Stimulated activated memory B cell treated with anti-CD40 and anti-IgM and Interleukin-4, amounts not matched to agents 10 μg/mL and 1 μg/mL and 100 μg/mL, for 72 hours (primary cell): ENCODE measurements at regions not wholly inside any gene's neighbourhood (a gene's known extent, or its start where the extent isn't known, plus 50 kb on each side); places are given as distances from the start of the nearest gene placed in this dataset.

ENCODE experiments used
- ATAC-seq: fragments of 150-1000 bp; cut with Tn5 transposase; 2 replicates; pipeline ENCODE4 v1.10.0; 2021
- H3K27ac Mint-ChIP-seq: one replicate; pipeline ENCODE4 v1.8.0; 2022; ENCODE audit warnings: mild to moderate bottlenecking, mixed read lengths
- H3K27me3 Mint-ChIP-seq: one replicate; pipeline ENCODE4 v1.8.0; 2022; ENCODE audit warnings: mixed read lengths
- H3K36me3 Mint-ChIP-seq: one replicate; pipeline ENCODE4 v1.8.0; 2022; ENCODE audit warnings: mixed read lengths
- H3K4me1 Mint-ChIP-seq: one replicate; pipeline ENCODE4 v1.8.0; 2022; ENCODE audit warnings: mixed read lengths
- H3K4me3 Mint-ChIP-seq: one replicate; pipeline ENCODE4 v1.8.0; 2022; ENCODE audit warnings: mild to moderate bottlenecking, moderate library complexity, mixed read lengths
- H3K9me3 Mint-ChIP-seq: one replicate; pipeline ENCODE4 v1.8.0; 2022; ENCODE audit warnings: mixed read lengths

DNA sequence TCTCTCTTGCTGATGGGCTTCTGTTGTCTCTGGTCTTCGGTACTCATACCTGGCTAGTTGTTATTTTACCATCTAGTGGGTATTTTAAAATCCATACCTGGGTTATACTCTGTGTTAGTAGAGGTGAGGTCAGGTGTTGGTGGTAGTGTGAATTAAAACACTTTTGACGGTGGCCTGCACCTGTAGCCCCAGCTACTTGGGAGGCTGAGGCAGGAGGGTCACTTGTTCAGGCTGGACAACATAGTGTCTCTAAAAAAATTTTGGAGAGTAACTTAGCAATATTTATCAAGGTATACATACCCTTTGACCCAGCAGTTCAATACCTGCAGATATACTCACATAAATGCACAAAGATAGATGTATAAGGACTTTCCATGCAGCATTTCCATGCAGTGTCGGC is 55.4 kb downstream of the GSX1 start:
- H3K4me1 Mint-ChIP-seq = no peaks in the 10 kb centered on the region
- peaks cover 60% of the 10 kb centered on the region for H3K27me3 Mint-ChIP-seq
- H3K27ac Mint-ChIP-seq = no peak overlapping the region
- no peak for ATAC-seq
- no peaks in the 10 kb centered on the region for H3K36me3 Mint-ChIP-seq
- peaks cover 4% of the 10 kb centered on the region for H3K9me3 Mint-ChIP-seq
- H3K4me3 Mint-ChIP-seq = no peak overlapping the region

GRCh38 chr13:27851096-27851850 is 59.0 kb downstream of the GSX1 start:
- H3K27ac Mint-ChIP-seq = no peak overlapping the region
- no peak overlapping the region for H3K4me3 Mint-ChIP-seq
- ATAC-seq = no peak
- H3K36me3 Mint-ChIP-seq = no peaks in the 10 kb centered on the region
- no peaks in the 10 kb centered on the region for H3K4me1 Mint-ChIP-seq
- no peaks in the 10 kb centered on the region for H3K9me3 Mint-ChIP-seq
- H3K27me3 Mint-ChIP-seq = peaks cover 67% of the 10 kb centered on the region

GRCh38 chr13:27852491-27852890 is 60.2 kb downstream of the GSX1 start:
- no peak overlapping the region for H3K27ac Mint-ChIP-seq
- no peak for ATAC-seq
- no peaks in the 10 kb centered on the region for H3K9me3 Mint-ChIP-seq
- H3K36me3 Mint-ChIP-seq = no peaks in the 10 kb centered on the region
- H3K4me3 Mint-ChIP-seq = no peak overlapping the region
- H3K27me3 Mint-ChIP-seq = peaks cover 64% of the 10 kb centered on the region
- H3K4me1 Mint-ChIP-seq = no peaks in the 10 kb centered on the region

- Mint-ChIP-seq H3K9me3 (no peaks in the 10 kb centered on the region), H3K36me3 (no peaks in the 10 kb centered on the region), H3K4me1 (no peaks in the 10 kb centered on the region), H3K4me3 (no peak overlapping the region), H3K27ac (no peak overlapping the region), H3K27me3 (peaks cover 55% of the 10 kb centered on the region)
- no peak for ATAC-seq
Measured at GRCh38 chr13:27853335-27853734, 61.1 kb downstream of the GSX1 start.

- Mint-ChIP-seq H3K9me3 (no peaks in the 10 kb centered on the region), H3K4me1 (no peaks in the 10 kb centered on the region), H3K27me3 (peaks cover 50% of the 10 kb centered on the region), H3K4me3 (no peak overlapping the region), H3K27ac (no peak overlapping the region), H3K36me3 (no peaks in the 10 kb centered on the region)
- no peak for ATAC-seq
Measured at GRCh38 chr13:27853861-27854260, 61.6 kb downstream of the GSX1 start.

GRCh38 chr13:27854606-27855005 is 62.3 kb downstream of the GSX1 start:
- Mint-ChIP-seq H3K27ac (no peak overlapping the region), H3K36me3 (no peaks in the 10 kb centered on the region), H3K27me3 (peaks cover 43% of the 10 kb centered on the region), H3K4me3 (no peak overlapping the region), H3K4me1 (no peaks in the 10 kb centered on the region), H3K9me3 (no peaks in the 10 kb centered on the region)
- no peak for ATAC-seq

- Mint-ChIP-seq H3K4me3 (no peak overlapping the region), H3K27me3 (peaks cover 42% of the 10 kb centered on the region), H3K27ac (no peak overlapping the region), H3K4me1 (no peaks in the 10 kb centered on the region), H3K36me3 (no peaks in the 10 kb centered on the region), H3K9me3 (no peaks in the 10 kb centered on the region)
- ATAC-seq = no peak
Measured at GRCh38 chr13:27855381-27855780, 63.1 kb downstream of the GSX1 start.

DNA sequence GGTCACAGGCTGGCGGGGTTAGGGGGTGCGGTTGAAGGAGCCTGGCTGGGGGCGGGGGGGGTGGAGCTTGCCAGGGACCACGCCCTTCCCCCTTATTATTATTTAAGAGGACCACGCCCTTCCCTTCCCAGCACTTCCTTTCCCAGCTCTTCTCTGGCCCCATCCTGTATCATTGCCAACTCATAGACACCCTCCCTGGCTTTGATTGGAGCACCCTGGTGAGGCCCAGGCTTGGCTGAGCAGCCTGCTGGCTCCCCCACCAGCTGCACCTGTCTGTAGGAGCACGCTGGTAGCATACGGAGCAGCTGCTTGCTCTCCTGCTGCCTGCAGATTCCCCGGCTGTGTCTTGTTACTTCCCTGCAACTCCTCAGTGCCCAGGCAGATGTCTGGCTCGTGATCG is 62.5 kb upstream of the PDX1 start:
- Mint-ChIP-seq H3K4me3 (no peak overlapping the region), H3K4me1 (no peaks in the 10 kb centered on the region), H3K9me3 (no peaks in the 10 kb centered on the region), H3K27me3 (peaks cover 42% of the 10 kb centered on the region), H3K36me3 (no peaks in the 10 kb centered on the region), H3K27ac (no peak overlapping the region)
- no peak for ATAC-seq

DNA sequence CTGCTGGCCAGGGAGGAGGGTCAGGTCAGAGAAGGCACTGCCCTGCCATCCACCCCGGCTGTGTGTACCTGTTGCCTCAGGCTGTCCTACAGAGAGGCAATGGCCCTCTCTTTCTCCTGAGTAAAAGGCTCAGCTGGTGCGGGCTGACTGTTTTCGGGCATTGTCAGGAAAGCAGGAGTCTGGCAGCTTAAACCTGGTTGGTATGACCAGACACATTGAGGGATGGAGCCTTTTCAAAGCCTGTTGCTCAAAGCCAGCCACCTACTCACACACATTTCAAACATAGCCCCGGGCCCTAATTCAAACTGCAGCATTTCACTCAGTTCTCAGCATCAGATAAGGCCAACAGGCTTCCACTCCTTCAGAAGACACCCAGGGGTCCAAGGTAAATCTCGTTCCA is 61.8 kb upstream of the PDX1 start:
- ATAC-seq = no peak
- H3K4me1 Mint-ChIP-seq = no peaks in the 10 kb centered on the region
- H3K4me3 Mint-ChIP-seq = no peak overlapping the region
- H3K27me3 Mint-ChIP-seq = peaks cover 35% of the 10 kb centered on the region
- H3K27ac Mint-ChIP-seq = no peak overlapping the region
- no peaks in the 10 kb centered on the region for H3K36me3 Mint-ChIP-seq
- no peaks in the 10 kb centered on the region for H3K9me3 Mint-ChIP-seq

DNA sequence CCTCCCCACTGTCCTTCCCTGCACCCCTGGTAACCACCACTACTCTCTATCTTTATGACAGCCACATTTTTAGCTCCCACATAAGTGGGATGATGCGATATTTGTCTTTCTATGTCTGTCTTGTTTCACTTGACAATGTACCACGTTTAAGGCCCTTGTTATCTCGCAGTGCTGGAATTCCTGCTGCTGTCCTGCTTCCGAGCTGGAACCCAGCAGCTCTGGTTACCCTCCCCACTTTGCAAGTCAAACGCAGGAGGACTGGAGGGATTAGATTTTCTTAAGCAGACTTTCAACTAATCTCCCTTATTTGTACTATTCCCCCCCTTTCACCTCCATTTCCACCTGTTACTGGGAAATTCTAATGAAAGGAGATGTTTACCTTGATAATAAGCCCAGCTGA is 59.1 kb upstream of the PDX1 start:
- no peak for ATAC-seq
- Mint-ChIP-seq H3K36me3 (no peaks in the 10 kb centered on the region), H3K4me1 (no peaks in the 10 kb centered on the region), H3K27me3 (peaks cover 35% of the 10 kb centered on the region), H3K4me3 (no peak overlapping the region), H3K27ac (no peak overlapping the region), H3K9me3 (no peaks in the 10 kb centered on the region)

- H3K27me3 Mint-ChIP-seq = peaks cover 34% of the 10 kb centered on the region
- H3K4me1 Mint-ChIP-seq = no peaks in the 10 kb centered on the region
- H3K9me3 Mint-ChIP-seq = no peaks in the 10 kb centered on the region
- no peak overlapping the region for H3K4me3 Mint-ChIP-seq
- ATAC-seq = no peak
- no peak overlapping the region for H3K27ac Mint-ChIP-seq
- H3K36me3 Mint-ChIP-seq = no peaks in the 10 kb centered on the region
Measured at GRCh38 chr13:27861165-27861564, 58.6 kb upstream of the PDX1 start.

- Mint-ChIP-seq H3K9me3 (no peaks in the 10 kb centered on the region), H3K4me3 (no peak overlapping the region), H3K4me1 (no peaks in the 10 kb centered on the region), H3K36me3 (no peaks in the 10 kb centered on the region), H3K27me3 (peaks cover 30% of the 10 kb centered on the region), H3K27ac (no peak overlapping the region)
- no peak for ATAC-seq
Measured at GRCh38 chr13:27868641-27869435, 51.0 kb upstream of the PDX1 start.

DNA sequence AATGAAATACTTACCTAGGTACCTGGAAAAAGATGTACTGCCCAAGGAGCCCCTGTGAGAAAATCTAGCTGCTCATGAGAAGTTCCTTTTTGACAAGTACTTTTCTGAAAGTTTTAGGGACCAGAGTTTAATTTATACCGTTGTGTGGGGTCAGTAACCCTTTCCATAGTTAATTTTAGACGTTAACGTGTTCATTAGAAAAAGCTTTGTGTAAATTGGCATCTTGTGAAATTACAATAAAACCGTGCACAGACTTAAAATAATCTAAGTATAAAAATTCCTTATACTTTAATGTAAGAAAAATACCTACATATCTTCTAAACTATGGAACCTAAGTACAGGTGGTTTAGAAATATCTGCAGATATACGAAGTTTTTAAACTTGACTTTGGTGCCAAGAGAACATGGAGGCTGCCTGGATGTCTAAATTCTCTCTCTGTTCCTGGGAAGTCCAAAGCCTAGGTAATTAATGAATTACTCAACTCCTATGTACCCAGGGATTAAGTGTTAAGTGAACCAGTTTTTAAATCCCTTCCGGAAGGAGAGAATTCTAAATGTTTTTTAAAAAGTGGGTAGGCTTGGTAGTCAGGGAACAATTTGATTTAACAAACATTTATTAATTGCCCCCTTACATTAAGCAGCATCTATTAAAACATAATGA is 50.2 kb upstream of the PDX1 start:
- peaks cover 23% of the 10 kb centered on the region for H3K27me3 Mint-ChIP-seq
- H3K36me3 Mint-ChIP-seq = no peaks in the 10 kb centered on the region
- H3K9me3 Mint-ChIP-seq = no peaks in the 10 kb centered on the region
- no peak overlapping the region for H3K4me3 Mint-ChIP-seq
- no peak overlapping the region for H3K27ac Mint-ChIP-seq
- no peak for ATAC-seq
- H3K4me1 Mint-ChIP-seq = no peaks in the 10 kb centered on the region
